GM12878 (cell line): ENCODE measurements at regions not wholly inside any gene's neighbourhood (a gene's known extent, or its start where the extent isn't known, plus 50 kb on each side); places are given as distances from the start of the nearest gene placed in this dataset.

ENCODE experiments used
- CHD2 ChIP-seq: IDR thresholded peaks from 2 replicates; pipeline ENCODE4 v1.6.1; 2011; ENCODE audit warnings: low read depth, low read length, improper control_type of control experiment, borderline replicate concordance
- CREM ChIP-seq: IDR thresholded peaks from 2 replicates; pipeline ENCODE4 v1.6.1; 2014; ENCODE audit warnings: antibody characterized with exemption, low read depth
- EZH2 ChIP-seq: IDR thresholded peaks from 2 replicates; pipeline ENCODE4 v1.6.1; 2012; ENCODE audit warnings: low read depth, mild to moderate bottlenecking, control low read depth, inconsistent platforms, low read length, borderline replicate concordance; ENCODE audit not compliant: control insufficient read depth
- FOXM1 ChIP-seq: IDR thresholded peaks from 2 replicates; pipeline ENCODE4 v1.6.1; 2012; ENCODE audit warnings: low read depth, mild to moderate bottlenecking, inconsistent platforms, low read length, moderate library complexity
- HDAC6 ChIP-seq: fragments of 200-600 bp; sonication (generic); IDR thresholded peaks from one replicate; pipeline ENCODE4 v1.8.0; 2017; ENCODE audit warnings: antibody characterized with exemption; ENCODE audit not compliant: unreplicated experiment
- NR2C1 ChIP-seq: fragments of 450-650 bp; IDR thresholded peaks from 2 replicates; pipeline ENCODE4 v1.6.1; 2017; ENCODE audit warnings: antibody characterized with exemption, mild to moderate bottlenecking, moderate library complexity
- RAD21 ChIP-seq: IDR thresholded peaks from 2 replicates; pipeline ENCODE4 v1.6.1; 2011; ENCODE audit warnings: mild to moderate bottlenecking, low read depth, low read length, moderate library complexity; ENCODE audit not compliant: insufficient read depth
- RB1 ChIP-seq: fragments of 450-650 bp; formaldehyde crosslinking; IDR thresholded peaks from 2 replicates; pipeline ENCODE4 v1.6.1; 2017; ENCODE audit warnings: mild to moderate bottlenecking, borderline replicate concordance
- SKIL ChIP-seq: fragments of 450-650 bp; IDR thresholded peaks from 2 replicates; pipeline ENCODE4 v1.6.1; 2017; ENCODE audit warnings: mild to moderate bottlenecking, low read depth, inconsistent platforms; ENCODE audit not compliant: poor library complexity, severe bottlenecking
- SP1 ChIP-seq: IDR thresholded peaks from one replicate; pipeline ENCODE4 v1.6.1; 2011; ENCODE audit warnings: low read depth, low read length
- SPI1 ChIP-seq: IDR thresholded peaks from 2 replicates; pipeline ENCODE4 v1.6.1; 2011; ENCODE audit warnings: low read depth, mild to moderate bottlenecking, low read length, moderate library complexity, borderline replicate concordance; ENCODE audit not compliant: insufficient read depth
- STAT3 ChIP-seq: IDR thresholded peaks from 2 replicates; pipeline ENCODE4 v1.6.1; 2011; ENCODE audit warnings: low read depth, low read length, improper control_type of control experiment
- ZNF687 ChIP-seq: fragments of 450-650 bp; IDR thresholded peaks from 2 replicates; pipeline ENCODE4 v1.6.1; 2017; ENCODE audit warnings: mild to moderate bottlenecking, moderate library complexity
- TF ChIP-seq, protein P1 (sequence below): IDR thresholded peaks from 2 replicates; pipeline ENCODE4 v1.6.1; 2012; ENCODE audit warnings: mild to moderate bottlenecking, low read depth, low read length
- TF ChIP-seq, protein P2 (sequence below): IDR thresholded peaks from 2 replicates; pipeline ENCODE4 v1.6.1; 2011; ENCODE audit warnings: borderline replicate concordance, low read depth, mild to moderate bottlenecking, moderate library complexity, mixed read lengths, low read length; ENCODE audit not compliant: insufficient read depth; ENCODE audit errors: extremely low read length
- TF ChIP-seq, protein P3 (sequence below): fragments of 450-650 bp; formaldehyde crosslinking; IDR thresholded peaks from 2 replicates; pipeline ENCODE4 v1.4.0; 2020; ENCODE audit warnings: mild to moderate bottlenecking, moderate library complexity

DNA sequence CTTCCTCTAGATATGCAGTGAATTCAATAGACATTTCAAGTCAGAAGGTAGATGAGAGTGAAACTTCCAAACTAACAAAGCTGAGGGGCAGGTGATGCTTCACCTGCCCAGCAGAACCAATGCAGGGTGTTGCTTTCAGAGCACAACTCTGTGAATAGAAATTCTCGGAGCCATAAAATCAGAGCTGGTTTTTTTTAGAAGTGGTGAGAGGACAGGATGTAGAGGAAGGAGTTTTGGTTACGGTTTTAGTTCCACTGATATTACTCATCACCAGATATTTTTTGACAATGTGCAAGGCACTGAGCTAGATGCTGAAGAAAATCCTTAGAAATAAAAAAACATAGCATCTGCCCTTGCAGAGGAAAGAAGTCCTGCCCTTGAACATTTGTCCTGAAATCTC, 62.2 kb downstream of the BMP4 start (continued):
- TF ChIP-seq, protein P1, sequence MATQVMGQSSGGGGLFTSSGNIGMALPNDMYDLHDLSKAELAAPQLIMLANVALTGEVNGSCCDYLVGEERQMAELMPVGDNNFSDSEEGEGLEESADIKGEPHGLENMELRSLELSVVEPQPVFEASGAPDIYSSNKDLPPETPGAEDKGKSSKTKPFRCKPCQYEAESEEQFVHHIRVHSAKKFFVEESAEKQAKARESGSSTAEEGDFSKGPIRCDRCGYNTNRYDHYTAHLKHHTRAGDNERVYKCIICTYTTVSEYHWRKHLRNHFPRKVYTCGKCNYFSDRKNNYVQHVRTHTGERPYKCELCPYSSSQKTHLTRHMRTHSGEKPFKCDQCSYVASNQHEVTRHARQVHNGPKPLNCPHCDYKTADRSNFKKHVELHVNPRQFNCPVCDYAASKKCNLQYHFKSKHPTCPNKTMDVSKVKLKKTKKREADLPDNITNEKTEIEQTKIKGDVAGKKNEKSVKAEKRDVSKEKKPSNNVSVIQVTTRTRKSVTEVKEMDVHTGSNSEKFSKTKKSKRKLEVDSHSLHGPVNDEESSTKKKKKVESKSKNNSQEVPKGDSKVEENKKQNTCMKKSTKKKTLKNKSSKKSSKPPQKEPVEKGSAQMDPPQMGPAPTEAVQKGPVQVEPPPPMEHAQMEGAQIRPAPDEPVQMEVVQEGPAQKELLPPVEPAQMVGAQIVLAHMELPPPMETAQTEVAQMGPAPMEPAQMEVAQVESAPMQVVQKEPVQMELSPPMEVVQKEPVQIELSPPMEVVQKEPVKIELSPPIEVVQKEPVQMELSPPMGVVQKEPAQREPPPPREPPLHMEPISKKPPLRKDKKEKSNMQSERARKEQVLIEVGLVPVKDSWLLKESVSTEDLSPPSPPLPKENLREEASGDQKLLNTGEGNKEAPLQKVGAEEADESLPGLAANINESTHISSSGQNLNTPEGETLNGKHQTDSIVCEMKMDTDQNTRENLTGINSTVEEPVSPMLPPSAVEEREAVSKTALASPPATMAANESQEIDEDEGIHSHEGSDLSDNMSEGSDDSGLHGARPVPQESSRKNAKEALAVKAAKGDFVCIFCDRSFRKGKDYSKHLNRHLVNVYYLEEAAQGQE, result no peak
- no peak for TF ChIP-seq CHD2
- no peak for TF ChIP-seq NR2C1
- TF ChIP-seq SKIL, result no peak
- TF ChIP-seq, protein P2, sequence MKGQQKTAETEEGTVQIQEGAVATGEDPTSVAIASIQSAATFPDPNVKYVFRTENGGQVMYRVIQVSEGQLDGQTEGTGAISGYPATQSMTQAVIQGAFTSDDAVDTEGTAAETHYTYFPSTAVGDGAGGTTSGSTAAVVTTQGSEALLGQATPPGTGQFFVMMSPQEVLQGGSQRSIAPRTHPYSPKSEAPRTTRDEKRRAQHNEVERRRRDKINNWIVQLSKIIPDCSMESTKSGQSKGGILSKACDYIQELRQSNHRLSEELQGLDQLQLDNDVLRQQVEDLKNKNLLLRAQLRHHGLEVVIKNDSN, result no peak
- TF ChIP-seq RAD21, result peak; percentile 15; the same call in 1 of the 2 replicates
- TF ChIP-seq FOXM1, result peak; percentile 89
- TF ChIP-seq SP1, result no peak
- TF ChIP-seq, protein P3, sequence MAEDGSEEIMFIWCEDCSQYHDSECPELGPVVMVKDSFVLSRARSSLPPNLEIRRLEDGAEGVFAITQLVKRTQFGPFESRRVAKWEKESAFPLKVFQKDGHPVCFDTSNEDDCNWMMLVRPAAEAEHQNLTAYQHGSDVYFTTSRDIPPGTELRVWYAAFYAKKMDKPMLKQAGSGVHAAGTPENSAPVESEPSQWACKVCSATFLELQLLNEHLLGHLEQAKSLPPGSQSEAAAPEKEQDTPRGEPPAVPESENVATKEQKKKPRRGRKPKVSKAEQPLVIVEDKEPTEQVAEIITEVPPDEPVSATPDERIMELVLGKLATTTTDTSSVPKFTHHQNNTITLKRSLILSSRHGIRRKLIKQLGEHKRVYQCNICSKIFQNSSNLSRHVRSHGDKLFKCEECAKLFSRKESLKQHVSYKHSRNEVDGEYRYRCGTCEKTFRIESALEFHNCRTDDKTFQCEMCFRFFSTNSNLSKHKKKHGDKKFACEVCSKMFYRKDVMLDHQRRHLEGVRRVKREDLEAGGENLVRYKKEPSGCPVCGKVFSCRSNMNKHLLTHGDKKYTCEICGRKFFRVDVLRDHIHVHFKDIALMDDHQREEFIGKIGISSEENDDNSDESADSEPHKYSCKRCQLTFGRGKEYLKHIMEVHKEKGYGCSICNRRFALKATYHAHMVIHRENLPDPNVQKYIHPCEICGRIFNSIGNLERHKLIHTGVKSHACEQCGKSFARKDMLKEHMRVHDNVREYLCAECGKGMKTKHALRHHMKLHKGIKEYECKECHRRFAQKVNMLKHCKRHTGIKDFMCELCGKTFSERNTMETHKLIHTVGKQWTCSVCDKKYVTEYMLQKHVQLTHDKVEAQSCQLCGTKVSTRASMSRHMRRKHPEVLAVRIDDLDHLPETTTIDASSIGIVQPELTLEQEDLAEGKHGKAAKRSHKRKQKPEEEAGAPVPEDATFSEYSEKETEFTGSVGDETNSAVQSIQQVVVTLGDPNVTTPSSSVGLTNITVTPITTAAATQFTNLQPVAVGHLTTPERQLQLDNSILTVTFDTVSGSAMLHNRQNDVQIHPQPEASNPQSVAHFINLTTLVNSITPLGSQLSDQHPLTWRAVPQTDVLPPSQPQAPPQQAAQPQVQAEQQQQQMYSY (CRISPR knock-in tag), result no peak
- TF ChIP-seq CREM, result peak; percentile 53; the same call in 1 of the 2 replicates
- TF ChIP-seq STAT3, result no peak
- TF ChIP-seq EZH2, result no peak
- TF ChIP-seq RB1, result no peak
- TF ChIP-seq SPI1, result no peak
- no peak for TF ChIP-seq HDAC6
- no peak for TF ChIP-seq ZNF687
